Stomach (tissue), 8 donors: ENCODE measurements at regions not wholly inside any gene's neighbourhood (a gene's known extent, or its start where the extent isn't known, plus 50 kb on each side); places are given as distances from the start of the nearest gene placed in this dataset.

Experiments used
- DNase-seq, 2 donors: peaks; one replicate each; pipeline versions ENCODE4 v3.0.0 to v3.0.0-alpha.2; 2013 to 2019
- H3K27ac ChIP-seq, 5 donors: fragments of 200-600 bp in 4 of 5; sonication (generic) in 4 of 5; one replicate each; pipeline ENCODE4 v1.5.1; 2013 to 2019; ENCODE audit warnings: mild to moderate bottlenecking in 1 of 5, moderate library complexity in 1 of 5
- H3K27me3 ChIP-seq, 3 donors: fragments of 200-600 bp; sonication (generic); one replicate each; pipeline ENCODE4 v1.5.1; 2017 to 2019; ENCODE audit warnings: mixed run types in 1 of 3
- H3K36me3 ChIP-seq, 4 donors: fragments of 200-600 bp; sonication (generic); 1 replicate in 3 of 4; 2 replicates in 1 of 4; pipeline ENCODE4 v1.5.1; 2016 to 2019
- H3K4me1 ChIP-seq, 4 donors: fragments of 200-600 bp; sonication (generic); one replicate each; pipeline ENCODE4 v1.5.1; 2016 to 2019
- H3K4me3 ChIP-seq, 4 donors: fragments of 200-600 bp; sonication (generic) in 3 of 4; one replicate each; pipeline ENCODE4 v1.5.1; 2016 to 2019; ENCODE audit warnings: mild to moderate bottlenecking in 1 of 4
- H3K9me3 ChIP-seq, 4 donors: fragments of 200-600 bp; sonication (generic); one replicate each; pipeline ENCODE4 v1.5.1; 2016 to 2019
- EP300 ChIP-seq: sonication (generic); formaldehyde crosslinking; IDR thresholded peaks from one replicate; pipeline ENCODE4 v1.6.1; 2017; ENCODE audit warnings: antibody characterized with exemption
- POLR2A ChIP-seq, 4 donors: fragments of 450-650 bp; IDR thresholded peaks; one replicate each; pipeline ENCODE4 v1.6.1; 2016; ENCODE audit warnings: antibody characterized with exemption in 4 of 4, control low read depth in 2 of 4, mild to moderate bottlenecking in 1 of 4, moderate library complexity in 1 of 4
- POLR2AphosphoS5 ChIP-seq, 3 donors: sonication (generic); formaldehyde crosslinking; IDR thresholded peaks; one replicate each; pipeline ENCODE4 v1.6.1; 2016; ENCODE audit warnings: antibody characterized with exemption in 3 of 3
- WGBS, 5 donors: extraction: QIAGEN DNeasy Blood & Tissue Kit in 3 of 5; methylation state at CpG; one replicate each; pipeline versions ENCODE4 v1.1.5 to v1.1.7; 2013 to 2018; 5-methylcytosine and 5-hydroxymethylcytosine counted together
- intact Hi-C: fragments of 100-400 bp; cut with DNase I; formaldehyde crosslinking; loops from one replicate; pipeline ENCODE4 v1.15.1; 2023; ENCODE audit warnings: low total_unique reads
- TF ChIP-seq, protein P1 (sequence below), 7 experiments: fragments of 450-650 bp in 4 of 7; fragments of 200-600 bp in 3 of 7; sonication (generic) in 3 of 7; IDR thresholded peaks; one replicate each; pipeline ENCODE4 v1.5.1; 2016 to 2019; ENCODE audit warnings: antibody characterized with exemption in 7 of 7, control low read depth in 2 of 7, mild to moderate bottlenecking in 1 of 7
- donor health status: healthy with polysubstance abuse.
- donor health status: Bipolar disorder and iron deficiency.
- donor health status: healthy.

DNA sequence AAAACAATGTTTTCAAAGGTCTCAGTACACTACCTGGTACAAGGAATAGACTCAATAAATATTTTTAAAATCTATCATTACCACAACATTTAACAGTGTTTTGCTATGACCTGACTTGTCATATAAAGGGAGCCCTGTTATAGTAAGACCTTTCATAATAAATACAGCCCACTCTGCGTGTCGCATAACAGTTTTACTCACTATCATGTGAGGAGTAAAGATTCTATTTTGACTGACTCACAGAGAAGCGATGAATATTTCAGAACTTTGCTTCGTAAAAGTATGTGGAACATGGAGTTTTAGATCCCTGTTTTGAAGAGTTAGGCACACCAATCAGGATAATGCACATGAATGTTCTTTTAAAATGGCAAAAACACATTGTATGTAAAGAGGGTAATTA is 531.2 kb downstream of the KCNA4 start:
- Histone ChIP-seq H3K9me3 (no peaks in the 10 kb centered on the region), H3K36me3 (no peaks in the 10 kb centered on the region), H3K4me1 (no peaks in the 10 kb centered on the region), H3K4me3 (no peak overlapping the region), H3K27me3 (no peaks in the 10 kb centered on the region), H3K27ac (no peak overlapping the region)
- intact Hi-C loops: no loop called here
- TF ChIP-seq, protein P1, sequence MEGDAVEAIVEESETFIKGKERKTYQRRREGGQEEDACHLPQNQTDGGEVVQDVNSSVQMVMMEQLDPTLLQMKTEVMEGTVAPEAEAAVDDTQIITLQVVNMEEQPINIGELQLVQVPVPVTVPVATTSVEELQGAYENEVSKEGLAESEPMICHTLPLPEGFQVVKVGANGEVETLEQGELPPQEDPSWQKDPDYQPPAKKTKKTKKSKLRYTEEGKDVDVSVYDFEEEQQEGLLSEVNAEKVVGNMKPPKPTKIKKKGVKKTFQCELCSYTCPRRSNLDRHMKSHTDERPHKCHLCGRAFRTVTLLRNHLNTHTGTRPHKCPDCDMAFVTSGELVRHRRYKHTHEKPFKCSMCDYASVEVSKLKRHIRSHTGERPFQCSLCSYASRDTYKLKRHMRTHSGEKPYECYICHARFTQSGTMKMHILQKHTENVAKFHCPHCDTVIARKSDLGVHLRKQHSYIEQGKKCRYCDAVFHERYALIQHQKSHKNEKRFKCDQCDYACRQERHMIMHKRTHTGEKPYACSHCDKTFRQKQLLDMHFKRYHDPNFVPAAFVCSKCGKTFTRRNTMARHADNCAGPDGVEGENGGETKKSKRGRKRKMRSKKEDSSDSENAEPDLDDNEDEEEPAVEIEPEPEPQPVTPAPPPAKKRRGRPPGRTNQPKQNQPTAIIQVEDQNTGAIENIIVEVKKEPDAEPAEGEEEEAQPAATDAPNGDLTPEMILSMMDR (IDR thresholded peaks at IDR 0.05): no peak
- no peak for TF ChIP-seq EP300
- DNase-seq: no peak
- 87 to 96% (median 91%) methylated on average over 4 of the region's 4 CpGs for WGBS, 5 donors

DNA sequence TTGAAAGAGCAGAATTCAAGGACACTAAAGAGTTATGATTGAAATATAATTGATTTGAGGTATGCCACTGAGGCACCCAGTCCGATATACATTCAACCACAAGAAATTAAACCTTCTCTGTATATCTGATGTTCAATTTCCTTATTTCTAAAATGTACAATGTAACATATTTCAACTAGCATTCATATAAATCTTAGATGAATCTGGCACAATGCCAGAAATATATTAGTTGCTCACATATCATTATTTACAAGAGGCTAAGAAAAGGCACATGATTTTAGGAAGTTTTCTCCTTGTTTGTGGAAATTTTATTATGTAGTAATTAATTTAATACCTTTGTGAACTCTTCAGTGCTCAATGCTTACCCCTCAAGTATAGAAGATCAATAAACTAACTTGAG is 532.3 kb downstream of the KCNA4 start:
- no peak for DNase-seq
- no peaks in the 10 kb centered on the region for H3K9me3 ChIP-seq

DNA sequence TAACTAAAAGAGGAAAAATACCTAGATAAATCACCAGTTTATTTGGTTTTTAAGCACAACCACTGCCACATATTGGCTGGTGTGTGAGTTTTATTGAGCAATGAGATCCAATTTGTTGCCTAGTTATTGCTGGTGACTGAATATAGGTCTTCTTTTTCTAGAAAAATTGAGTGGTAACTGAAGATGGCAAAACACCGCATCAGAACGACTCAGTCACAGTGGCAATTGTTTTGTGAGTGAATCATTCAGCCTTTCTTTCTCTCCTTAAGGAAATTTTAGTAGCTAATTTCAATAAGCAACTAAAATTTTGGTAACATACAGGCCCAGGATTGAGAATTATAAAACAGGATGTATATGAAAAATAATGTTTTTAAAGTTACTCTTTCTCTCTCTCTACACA is 533.0 kb downstream of the KCNA4 start:
- intact Hi-C loops: no loop called here
- Histone ChIP-seq H3K27me3 (no peaks in the 10 kb centered on the region), H3K4me1 (no peaks in the 10 kb centered on the region), H3K4me3 (no peak overlapping the region), H3K9me3 (no peaks in the 10 kb centered on the region), H3K27ac (no peak overlapping the region), H3K36me3 (no peaks in the 10 kb centered on the region)
- TF ChIP-seq, protein P1 (IDR thresholded peaks at IDR 0.05): no peak
- TF ChIP-seq POLR2A (IDR thresholded peaks at IDR 0.05) (no peak), EP300 (no peak), POLR2AphosphoS5 (IDR thresholded peaks at IDR 0.05) (no peak)
- WGBS, 5 donors: 83 to 93% (median 89%) methylated on average over 2 of the region's 2 CpGs
- no peak for DNase-seq

More for the DNA sequence above, 532.3 kb downstream of the KCNA4 start:
- TF ChIP-seq POLR2AphosphoS5 (IDR thresholded peaks at IDR 0.05) (no peak), POLR2A (IDR thresholded peaks at IDR 0.05) (no peak), EP300 (no peak)
- TF ChIP-seq, protein P1 (IDR thresholded peaks at IDR 0.05): no peak
- Histone ChIP-seq H3K4me1 (no peaks in the 10 kb centered on the region), H3K36me3 (no peaks in the 10 kb centered on the region), H3K4me3 (no peak overlapping the region), H3K27me3 (no peaks in the 10 kb centered on the region), H3K27ac (no peak overlapping the region)
- 83 to 98% (median 88%) methylated on average over 1 of the region's 1 CpG for WGBS, 5 donors
- intact Hi-C loops: no loop called here

DNA sequence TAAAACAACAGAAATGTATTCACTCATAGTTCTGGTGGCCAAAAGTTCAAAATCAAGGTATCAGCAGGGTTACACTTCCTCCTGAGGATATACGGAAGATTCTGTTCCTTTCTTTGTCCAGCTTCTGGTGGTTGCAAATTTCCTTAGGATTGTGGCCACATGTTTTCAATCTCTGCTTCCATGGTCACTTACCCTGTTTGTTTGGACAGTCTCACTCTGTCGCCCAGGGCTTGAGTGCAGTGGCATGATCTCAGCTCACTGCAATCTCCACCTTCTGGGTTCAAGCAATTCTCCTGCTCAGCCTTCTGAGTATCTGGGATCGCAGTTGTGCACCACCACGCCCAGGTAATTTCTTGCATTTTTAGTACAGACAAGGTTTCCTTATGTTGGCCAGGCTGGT is 534.3 kb downstream of the KCNA4 start:
- 72 to 90% (median 87%) methylated on average over 4 of the region's 4 CpGs for WGBS, 5 donors
- no peaks in the 10 kb centered on the region for H3K4me1 ChIP-seq
- DNase-seq: no peak
- no peaks in the 10 kb centered on the region for H3K9me3 ChIP-seq
- H3K27me3 ChIP-seq: no peaks in the 10 kb centered on the region
- intact Hi-C loops: no loop called here
- no peak for TF ChIP-seq EP300
- TF ChIP-seq POLR2AphosphoS5 (IDR thresholded peaks at IDR 0.05): no peak
- no peak for TF ChIP-seq POLR2A (IDR thresholded peaks at IDR 0.05)
- TF ChIP-seq, protein P1 (IDR thresholded peaks at IDR 0.05): no peak
- H3K36me3 ChIP-seq: no peaks in the 10 kb centered on the region
- H3K4me3 ChIP-seq: no peak overlapping the region
- H3K27ac ChIP-seq: no peak overlapping the region

DNA sequence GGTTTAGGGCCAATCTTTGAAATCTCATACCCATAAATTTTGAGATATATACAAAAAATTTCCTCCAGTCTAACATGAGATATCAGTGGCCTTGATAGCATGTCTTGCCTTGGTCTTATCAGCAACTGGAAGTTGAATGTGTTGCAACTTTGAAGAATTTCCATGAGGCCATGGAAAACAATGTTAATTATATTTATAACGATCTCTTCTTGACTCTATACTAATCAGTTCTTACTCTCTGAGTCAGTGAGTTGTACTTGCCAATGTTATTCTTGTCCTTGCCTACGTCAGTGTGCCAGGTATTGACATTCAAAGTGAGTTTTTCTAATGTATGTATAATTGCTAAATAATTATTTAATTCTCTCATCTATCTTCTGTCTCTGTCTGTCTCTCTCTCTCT is 535.1 kb downstream of the KCNA4 start:
- no peak overlapping the region for H3K27ac ChIP-seq
- intact Hi-C loops: no loop called here
- no peaks in the 10 kb centered on the region for H3K9me3 ChIP-seq
- no peaks in the 10 kb centered on the region for H3K27me3 ChIP-seq
- no peak for TF ChIP-seq EP300
- no peak for TF ChIP-seq POLR2A (IDR thresholded peaks at IDR 0.05)
- no peak for TF ChIP-seq POLR2AphosphoS5 (IDR thresholded peaks at IDR 0.05)
- TF ChIP-seq, protein P1 (IDR thresholded peaks at IDR 0.05): no peak
- no peak for DNase-seq
- 49 to 71% (median 55%) methylated on average over 2 of the region's 2 CpGs for WGBS, 5 donors
- no peaks in the 10 kb centered on the region for H3K36me3 ChIP-seq
- H3K4me1 ChIP-seq: no peaks in the 10 kb centered on the region
- H3K4me3 ChIP-seq: no peak overlapping the region
